ENCODE measurements at regions not wholly inside any gene's neighbourhood (a gene's known extent, or its start where the extent isn't known, plus 50 kb on each side); places are given as distances from the start of the nearest gene placed in this dataset.

- ATAC-seq (no peak), DNase-seq (no peak)
- intact Hi-C loops (cut with DNase I, micrococcal nuclease), result no loop called here
Observed at GRCh38 chr2:145094370-145094769, 574.5 kb upstream of the ZEB2 start.

DNA sequence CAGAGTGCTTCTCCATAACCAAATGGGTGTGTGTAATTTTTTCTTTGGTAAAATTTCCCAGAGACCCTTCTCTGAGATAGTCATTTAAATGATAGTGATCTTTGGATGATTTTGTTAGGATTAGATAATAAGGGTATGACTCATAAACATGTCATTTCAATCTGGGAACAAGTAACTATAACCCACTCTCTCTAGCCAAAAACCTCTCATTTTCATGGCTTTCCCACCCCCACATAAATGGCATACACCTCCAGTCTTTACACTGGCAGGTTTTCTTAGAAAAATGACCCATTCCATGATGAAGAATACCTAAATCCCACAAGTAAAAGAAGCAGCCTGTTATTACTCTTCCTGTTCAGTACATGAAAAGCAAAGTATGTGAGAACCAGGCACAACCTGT, 572.0 kb upstream of the ZEB2 start:
- intact Hi-C loops (cut with DNase I, micrococcal nuclease), result no loop called here
- ATAC-seq, result no peak
- DNase-seq, result no peak

GRCh38 chr2:145090841-145091761, 571.2 kb upstream of the ZEB2 start:
- intact Hi-C loops (cut with DNase I, micrococcal nuclease), result no loop called here
- ATAC-seq, result no peak
- no peak for DNase-seq

- DNase-seq (no peak), ATAC-seq (no peak)
- intact Hi-C loops (cut with DNase I, micrococcal nuclease), result no loop called here
Observed at GRCh38 chr2:145088756-145089155, 568.8 kb upstream of the ZEB2 start.

GRCh38 chr2:145086910-145087309, 567.0 kb upstream of the ZEB2 start:
- ATAC-seq (no peak), DNase-seq (no peak)
- intact Hi-C loops (cut with DNase I, micrococcal nuclease), result no loop called here

DNA sequence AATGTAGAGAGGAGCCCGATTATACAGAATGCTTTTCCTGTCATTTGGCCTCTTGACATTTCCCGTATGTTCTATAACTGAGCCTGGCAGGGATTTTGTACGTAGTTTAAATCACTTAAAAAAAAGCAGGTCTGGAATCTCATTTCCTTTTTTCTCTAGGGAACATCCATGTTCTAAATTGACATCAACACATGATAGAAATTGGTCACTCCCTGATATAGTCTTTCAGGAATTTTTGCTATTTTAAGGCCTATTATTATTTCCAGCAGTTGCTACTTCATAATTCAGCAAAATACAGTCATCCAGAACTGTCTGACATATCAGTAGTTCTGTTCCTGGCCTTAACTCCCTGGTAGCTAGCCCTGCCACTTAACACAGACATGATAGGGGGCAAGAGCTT, 565.7 kb upstream of the ZEB2 start:
- intact Hi-C loops (cut with DNase I, micrococcal nuclease), result no loop called here
- DNase-seq (no peak), ATAC-seq (no peak)

DNA sequence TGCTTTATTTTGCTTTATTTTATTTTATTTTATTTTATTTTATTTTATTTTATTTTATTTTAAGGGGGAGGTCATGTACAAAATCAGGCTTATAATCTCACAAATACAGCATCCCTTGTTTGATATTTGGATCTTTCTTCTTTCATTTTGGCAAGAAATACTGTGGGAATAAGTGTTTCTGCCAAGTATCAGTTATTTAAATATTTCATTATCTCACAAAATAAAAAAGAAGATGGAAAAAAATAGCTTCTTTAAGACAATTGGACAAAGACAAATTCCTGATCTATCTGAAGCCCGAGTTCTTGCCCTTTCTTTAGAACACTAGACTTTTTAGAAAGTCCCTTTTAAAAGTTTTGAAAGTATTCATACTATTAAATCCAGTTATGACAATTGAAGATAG, 560.5 kb upstream of the ZEB2 start:
- intact Hi-C loops (cut with DNase I, micrococcal nuclease), result no loop called here
- DNase-seq (no peak), ATAC-seq (no peak)

DNA sequence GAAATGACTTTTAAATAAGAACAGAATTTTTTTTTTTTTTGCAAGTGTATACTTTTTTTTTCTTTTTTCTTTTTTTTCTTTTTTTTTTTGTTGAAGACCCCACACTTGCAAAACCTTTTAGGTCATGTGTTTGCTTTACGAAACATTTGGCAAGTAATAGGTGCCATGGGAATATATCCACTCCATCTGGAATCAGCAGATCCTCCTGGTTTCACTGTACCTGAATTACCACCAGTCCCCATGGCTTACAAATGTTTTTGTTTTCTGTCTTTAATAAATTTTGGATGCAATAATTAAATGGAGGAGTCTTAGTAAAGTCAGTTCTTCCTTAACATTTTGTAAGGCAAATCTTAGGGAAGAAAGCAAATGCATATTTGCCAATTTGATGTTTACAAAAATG, 559.7 kb upstream of the ZEB2 start:
- DNase-seq (no peak), ATAC-seq (no peak)
- intact Hi-C loops (cut with DNase I, micrococcal nuclease), result no loop called here

GRCh38 chr2:145078923-145079322, 559.0 kb upstream of the ZEB2 start:
- no peak for DNase-seq
- intact Hi-C loops (cut with DNase I, micrococcal nuclease), result no loop called here
- no peak for ATAC-seq

GRCh38 chr2:145076085-145076484, 556.2 kb upstream of the ZEB2 start:
- DNase-seq (no peak), ATAC-seq (no peak)
- intact Hi-C loops (cut with DNase I, micrococcal nuclease), result no loop called here

DNA sequence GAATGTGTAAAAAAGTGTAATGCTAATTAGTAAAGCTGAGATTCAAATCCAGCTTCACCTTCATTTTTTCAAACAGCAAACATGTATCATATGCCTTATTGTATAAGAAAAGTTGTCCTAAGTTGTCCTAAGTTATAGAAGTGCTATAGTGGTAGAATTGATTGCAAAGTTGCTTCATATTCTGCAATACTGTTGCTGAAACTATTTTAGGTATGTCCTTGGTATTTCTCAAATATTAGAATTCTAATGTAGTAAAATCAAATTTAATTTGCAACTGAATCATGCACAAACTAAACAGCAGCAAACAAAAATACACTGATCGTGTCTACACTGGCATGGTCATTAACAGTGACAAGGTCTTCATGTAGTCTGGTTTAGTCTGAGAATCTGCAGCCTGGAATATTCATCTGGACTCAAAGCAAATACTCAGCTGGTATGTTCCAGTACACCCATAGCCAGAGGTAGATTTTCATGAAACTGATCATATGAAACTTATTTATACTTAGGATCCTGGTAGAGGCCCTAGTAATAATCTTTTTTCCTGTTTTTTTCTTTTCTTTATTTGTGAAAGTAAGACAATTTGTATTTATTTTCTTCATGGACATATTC, 555.6 kb upstream of the ZEB2 start:
- intact Hi-C loops (cut with DNase I, micrococcal nuclease), result no loop called here
- ATAC-seq (no peak), DNase-seq (no peak)

DNA sequence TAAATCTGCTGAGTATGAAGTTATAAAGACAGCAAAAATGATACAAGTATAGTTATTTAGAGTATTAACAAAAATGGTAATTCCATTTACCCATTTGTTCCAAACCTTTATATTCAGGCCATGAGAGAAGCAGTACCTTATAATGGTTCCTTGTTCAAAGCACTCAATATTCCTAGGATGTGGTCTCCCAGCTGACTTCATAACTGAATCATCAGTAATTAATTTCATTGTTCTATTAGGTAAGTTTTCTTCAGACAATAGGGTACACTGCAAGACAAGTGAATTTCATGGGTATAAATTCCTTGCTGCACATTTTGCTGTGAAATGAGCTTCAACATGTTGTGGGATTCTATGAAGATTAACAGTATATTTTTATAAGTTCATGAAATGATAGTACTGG, 550.8 kb upstream of the ZEB2 start:
- ATAC-seq, result no peak
- intact Hi-C loops (cut with DNase I, micrococcal nuclease), result no loop called here
- DNase-seq, result no peak

DNA sequence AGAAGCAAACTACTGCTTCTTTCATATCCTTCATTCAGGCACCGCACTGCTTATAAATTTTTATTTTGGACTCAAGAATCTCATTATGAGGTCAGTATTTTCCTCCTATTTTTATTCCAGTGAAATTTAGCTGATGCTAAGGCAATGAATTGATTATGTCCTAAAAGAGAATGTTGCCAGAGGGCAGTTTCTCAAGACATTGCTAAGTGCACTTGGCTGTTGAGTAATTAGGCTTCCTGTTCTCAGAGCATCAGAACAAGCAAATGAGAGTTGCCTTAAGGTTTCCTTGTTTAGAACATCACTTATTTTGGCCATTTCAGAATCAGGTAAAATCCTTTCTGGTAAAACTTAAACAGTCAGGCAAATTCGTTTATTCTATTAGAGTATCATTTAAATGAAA, 548.6 kb upstream of the ZEB2 start:
- intact Hi-C loops (cut with DNase I, micrococcal nuclease), result no loop called here
- DNase-seq, result no peak
- ATAC-seq, result no peak

- intact Hi-C loops (cut with DNase I, micrococcal nuclease), result no loop called here
- DNase-seq (no peak), ATAC-seq (no peak)
Observed at GRCh38 chr2:145067549-145068030, 547.7 kb upstream of the ZEB2 start.

DNA sequence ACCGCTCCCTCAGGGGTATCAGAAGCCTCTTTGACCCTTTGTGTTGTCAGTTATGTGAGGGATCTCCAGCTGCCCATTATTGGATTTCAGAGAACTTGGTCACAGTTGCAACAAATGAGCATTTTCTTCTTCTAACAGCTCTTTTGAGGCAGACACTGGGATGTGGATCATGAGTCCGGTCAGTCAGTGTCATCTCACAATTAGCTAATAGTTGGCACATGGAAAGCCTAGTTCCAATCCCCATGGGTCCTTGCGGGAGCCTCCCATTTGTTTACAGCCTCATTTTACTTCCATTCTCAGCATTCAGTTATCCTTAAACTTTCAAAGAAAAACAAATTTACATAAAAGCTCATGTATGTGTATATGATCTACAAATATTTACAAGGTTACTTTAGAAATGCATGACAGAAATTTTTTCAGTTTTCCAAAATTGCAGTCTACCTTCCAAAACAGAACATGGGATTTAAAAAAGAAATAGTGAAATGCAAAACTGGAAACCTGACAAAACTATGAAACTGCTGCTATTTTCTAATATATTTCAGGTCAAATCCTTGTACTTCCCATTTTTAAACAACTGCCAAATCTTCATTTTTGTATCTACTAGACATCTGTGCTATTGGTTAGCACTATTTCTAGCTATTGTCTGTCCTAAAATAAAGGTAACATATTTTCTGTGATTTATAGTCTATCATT, 547.1 kb upstream of the ZEB2 start:
- ATAC-seq (no peak), DNase-seq (no peak)
- intact Hi-C loops (cut with DNase I, micrococcal nuclease), result no loop called here

DNA sequence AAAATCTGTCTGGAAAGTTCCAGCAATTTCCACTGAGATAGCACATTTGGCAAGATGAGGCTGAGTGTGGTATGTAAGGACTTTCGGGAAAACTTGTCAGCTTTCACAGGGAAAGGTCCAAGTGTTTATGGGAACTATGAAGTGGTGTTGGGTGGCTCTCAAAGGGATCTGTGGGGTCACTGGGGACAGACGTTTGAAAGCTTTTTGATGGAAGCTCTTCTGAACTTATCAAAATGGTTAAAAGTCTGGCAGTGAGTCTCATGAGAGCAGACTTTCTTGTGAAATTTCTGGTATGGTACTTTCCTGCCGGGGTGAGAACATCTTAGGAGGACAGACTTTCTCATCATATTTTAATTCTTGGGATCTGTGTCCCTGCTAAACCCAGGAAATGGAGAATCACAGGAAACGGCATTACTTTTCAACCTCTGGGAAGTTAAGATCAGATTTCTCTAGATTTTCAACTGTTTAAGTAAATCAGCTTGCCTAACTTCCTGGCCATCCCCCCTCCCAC, 546.3 kb upstream of the ZEB2 start:
- no peak for ATAC-seq
- intact Hi-C loops (cut with DNase I, micrococcal nuclease), result no loop called here

DNA sequence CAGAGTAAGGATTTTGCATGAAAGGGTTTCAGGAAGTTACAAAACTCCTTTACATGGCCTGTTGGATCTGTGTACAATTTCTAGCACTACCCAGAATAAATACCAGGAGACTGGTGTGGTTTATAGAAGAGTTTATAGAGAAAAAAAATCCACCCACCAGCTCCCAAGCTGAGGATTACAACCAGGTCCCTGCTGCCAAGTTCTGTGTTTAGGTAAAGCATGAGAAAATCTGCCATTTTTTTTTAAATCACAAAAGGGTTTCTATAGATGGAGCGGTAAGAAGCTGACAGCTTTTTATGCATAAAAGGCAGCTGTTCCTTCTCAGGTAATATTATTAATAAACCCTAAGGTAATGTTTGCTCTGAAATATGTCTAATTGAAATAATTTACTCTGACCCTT, 545.4 kb upstream of the ZEB2 start:
- DNase-seq (no peak), ATAC-seq (no peak)
- intact Hi-C loops (cut with DNase I, micrococcal nuclease), result no loop called here

More for the DNA sequence above, 546.3 kb upstream of the ZEB2 start:
- DNase-seq, result no peak

DNA sequence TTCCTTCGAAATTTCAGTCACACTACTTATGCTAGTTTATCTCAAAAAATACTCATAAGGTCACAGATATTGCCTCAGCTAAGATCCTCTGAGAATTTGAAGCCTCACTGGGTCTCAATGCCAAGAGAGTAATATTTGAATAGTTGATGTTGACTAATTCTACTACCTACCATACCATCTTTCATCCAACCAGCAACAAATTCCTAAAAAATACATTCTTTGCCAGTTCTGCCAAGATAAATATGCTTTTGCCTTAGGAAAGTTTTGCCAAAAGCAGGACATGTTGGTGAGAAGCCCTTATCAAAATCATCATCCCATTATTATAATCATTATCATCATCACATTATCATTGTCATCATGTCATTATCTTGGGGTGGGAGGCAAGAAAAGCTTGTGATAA, 544.6 kb upstream of the ZEB2 start:
- intact Hi-C loops (cut with DNase I, micrococcal nuclease), result no loop called here
- DNase-seq (no peak), ATAC-seq (no peak)

- intact Hi-C loops (cut with DNase I, micrococcal nuclease), result no loop called here
Observed at GRCh38 chr2:145060876-145061275, 541.0 kb upstream of the ZEB2 start.

GRCh38 chr2:145059914-145060313, 540.0 kb upstream of the ZEB2 start:
- intact Hi-C loops (cut with DNase I, micrococcal nuclease), result no loop called here
- no peak for ATAC-seq
- DNase-seq, result no peak

More at GRCh38 chr2:145060876-145061275, 541.0 kb upstream of the ZEB2 start:
- ATAC-seq (no peak), DNase-seq (no peak)

All from left colon (tissue), 2 donors.